Adrenal gland (tissue), 9 donors: ENCODE measurements at regions not wholly inside any gene's neighbourhood (a gene's known extent, or its start where the extent isn't known, plus 50 kb on each side); places are given as distances from the start of the nearest gene placed in this dataset.

ENCODE experiments used
- DNase-seq, 7 donors: peaks; one replicate each; pipeline ENCODE4 v3.0.0-alpha.2; 2019 to 2020
- H3K27ac ChIP-seq, 5 donors: fragments of 200-600 bp; sonication (generic) in 4 of 5; 1 replicate in 3 of 5; 2 replicates in 2 of 5; pipeline versions ENCODE4 v1.5.1 to v1.8.0; 2016 to 2020; ENCODE audit warnings: mild to moderate bottlenecking in 1 of 5
- H3K27me3 ChIP-seq: fragments of 200-600 bp; 2 replicates; pipeline ENCODE4 v1.8.0; 2021
- H3K36me3 ChIP-seq, 2 donors: fragments of 200-600 bp; replicated peaks in 1 of 2; 1 replicate in 1 of 2; 2 replicates in 1 of 2; pipeline versions ENCODE4 v1.5.1 to v1.8.0; 2018 to 2022
- H3K4me1 ChIP-seq, 2 donors: fragments of 200-600 bp; replicated peaks in 1 of 2; 1 replicate in 1 of 2; 2 replicates in 1 of 2; pipeline versions ENCODE4 v1.5.1 to v1.8.0; 2018 to 2021
- H3K4me3 ChIP-seq, 4 donors: fragments of 200-600 bp; sonication (generic) in 3 of 4; one replicate each; pipeline ENCODE4 v1.5.1; 2016 to 2018
- H3K9me3 ChIP-seq, 3 donors: fragments of 200-600 bp; sonication (generic) in 1 of 3; replicated peaks in 1 of 3; 1 replicate in 2 of 3; 2 replicates in 1 of 3; pipeline versions ENCODE4 v1.5.1 to v1.8.0; 2016 to 2021
- CTCF ChIP-seq, 6 experiments: fragments of 450-650 bp in 4 of 6; fragments of 200-600 bp in 2 of 6; sonication (generic) in 1 of 6; IDR thresholded peaks; 1 replicate in 5 of 6; 2 replicates in 1 of 6; pipeline versions ENCODE4 v1.5.1 to v1.8.0; 2016 to 2021; ENCODE audit warnings: antibody characterized with exemption in 6 of 6, mild to moderate bottlenecking in 2 of 6, moderate library complexity in 1 of 6
- POLR2A ChIP-seq, 2 donors: fragments of 450-650 bp; IDR thresholded peaks; one replicate each; pipeline ENCODE4 v1.6.1; 2017; ENCODE audit warnings: antibody characterized with exemption in 2 of 2, mild to moderate bottlenecking in 2 of 2, moderate library complexity in 1 of 2
- WGBS, 4 donors: extraction: QIAGEN DNeasy Blood & Tissue Kit in 2 of 4; methylation state at CpG; one replicate each; pipeline versions ENCODE4 v1.1.5 to v1.1.7; 2013 to 2017; 5-methylcytosine and 5-hydroxymethylcytosine counted together
- intact Hi-C, 2 donors: fragments of 100-400 bp; cut with DNase I; formaldehyde crosslinking; loops; one replicate each; pipeline versions ENCODE4 v1.14.1 to v1.15.0; 2022 to 2023
- donor health status: healthy with polysubstance abuse.
- donor health status: Bipolar disorder and iron deficiency.
- donor health status: DM: yes; HTN: yes; CAD: no.
- donor health status: DM: no; HTN: no; CAD: no.
- donor health status: DM: no; HTN: no; CAD: no.

- Histone ChIP-seq H3K4me3 (no peak overlapping the region), H3K27ac (no peak overlapping the region), H3K9me3 (no peaks in the 10 kb centered on the region), H3K27me3 (no peaks in the 10 kb centered on the region), H3K4me1 (no peaks in the 10 kb centered on the region), H3K36me3 (no peaks in the 10 kb centered on the region)
- no peak for DNase-seq
- WGBS, 4 donors: 75 to 82% (median 77%) methylated on average over 3 of the region's 3 CpGs
- TF ChIP-seq POLR2A (IDR thresholded peaks at IDR 0.05) (no peak), CTCF (IDR thresholded peaks at IDR 0.05) (no peak)
- intact Hi-C loops: no loop called here
Observed at GRCh38 chr6:19333936-19334335, 503.2 kb upstream of the ID4 start.

GRCh38 chr6:19336579-19336978 is 500.6 kb upstream of the ID4 start:
- H3K27me3 ChIP-seq: no peaks in the 10 kb centered on the region
- intact Hi-C loops: no loop called here

GRCh38 chr6:19337101-19337500 is 500.1 kb upstream of the ID4 start:
- H3K4me1 ChIP-seq: no peaks in the 10 kb centered on the region
- no peak overlapping the region for H3K27ac ChIP-seq
- TF ChIP-seq POLR2A (IDR thresholded peaks at IDR 0.05) (no peak), CTCF (IDR thresholded peaks at IDR 0.05) (no peak)
- no peak overlapping the region for H3K4me3 ChIP-seq
- no peaks in the 10 kb centered on the region for H3K27me3 ChIP-seq
- 56 to 77% (median 60%) methylated on average over 6 of the region's 6 CpGs for WGBS, 4 donors
- H3K36me3 ChIP-seq: no peaks in the 10 kb centered on the region
- DNase-seq: no peak
- H3K9me3 ChIP-seq: no peaks in the 10 kb centered on the region
- intact Hi-C loops: no loop called here

More at GRCh38 chr6:19336579-19336978, 500.6 kb upstream of the ID4 start:
- WGBS, 4 donors: 71 to 81% (median 75%) methylated on average over 4 of the region's 4 CpGs
- no peak overlapping the region for H3K27ac ChIP-seq
- no peaks in the 10 kb centered on the region for H3K9me3 ChIP-seq
- no peaks in the 10 kb centered on the region for H3K36me3 ChIP-seq
- no peaks in the 10 kb centered on the region for H3K4me1 ChIP-seq
- DNase-seq: no peak
- TF ChIP-seq POLR2A (IDR thresholded peaks at IDR 0.05): no peak
- TF ChIP-seq CTCF (IDR thresholded peaks at IDR 0.05): no peak
- no peak overlapping the region for H3K4me3 ChIP-seq

- Histone ChIP-seq H3K4me1 (no peaks in the 10 kb centered on the region), H3K9me3 (no peaks in the 10 kb centered on the region), H3K4me3 (no peak overlapping the region), H3K36me3 (no peaks in the 10 kb centered on the region), H3K27me3 (no peaks in the 10 kb centered on the region), H3K27ac (no peak overlapping the region)
- 54 to 69% (median 60%) methylated on average over 1 of the region's 1 CpG for WGBS, 4 donors
- TF ChIP-seq POLR2A (IDR thresholded peaks at IDR 0.05) (no peak), CTCF (IDR thresholded peaks at IDR 0.05) (no peak)
- DNase-seq: no peak
- intact Hi-C loops: no loop called here
Observed at GRCh38 chr6:19342616-19343015, 494.6 kb upstream of the ID4 start.
